Suprapubic skin (tissue), 4 donors: ENCODE measurements at regions not wholly inside any gene's neighbourhood (a gene's known extent, or its start where the extent isn't known, plus 50 kb on each side); places are given as distances from the start of the nearest gene placed in this dataset.

Experiments used
- DNase-seq, 2 donors: peaks; one replicate each; pipeline ENCODE4 v3.0.0-alpha.2; 2019; ENCODE audit warnings: low spot score in 2 of 2
- H3K27ac ChIP-seq: fragments of 200-600 bp; sonication (generic); one replicate; pipeline ENCODE4 v1.5.1; 2019
- H3K27me3 ChIP-seq: fragments of 200-600 bp; sonication (generic); one replicate; pipeline ENCODE4 v1.5.1; 2019
- H3K36me3 ChIP-seq: fragments of 200-600 bp; sonication (generic); one replicate; pipeline ENCODE4 v1.5.1; 2019
- H3K4me1 ChIP-seq: fragments of 200-600 bp; sonication (generic); one replicate; pipeline ENCODE4 v1.5.1; 2019
- H3K4me3 ChIP-seq: fragments of 200-600 bp; sonication (generic); one replicate; pipeline ENCODE4 v1.5.1; 2019; ENCODE audit warnings: mild to moderate bottlenecking
- H3K9me3 ChIP-seq: fragments of 200-600 bp; sonication (generic); one replicate; pipeline ENCODE4 v1.5.1; 2019
- CTCF ChIP-seq, 2 donors: fragments of 200-600 bp in 1 of 2; fragments of 450-650 bp in 1 of 2; sonication (generic) in 1 of 2; IDR thresholded peaks; one replicate each; pipeline ENCODE4 v1.5.1; 2016 to 2019; ENCODE audit warnings: antibody characterized with exemption in 2 of 2, mild to moderate bottlenecking in 1 of 2, moderate library complexity in 1 of 2
- EP300 ChIP-seq: sonication (generic); formaldehyde crosslinking; IDR thresholded peaks from one replicate; pipeline ENCODE4 v1.6.1; 2017; ENCODE audit warnings: antibody characterized with exemption
- POLR2A ChIP-seq, 2 donors: fragments of 450-650 bp; IDR thresholded peaks; one replicate each; pipeline ENCODE4 v1.6.1; 2017; ENCODE audit warnings: antibody characterized with exemption in 2 of 2, mild to moderate bottlenecking in 2 of 2, moderate library complexity in 2 of 2
- POLR2AphosphoS5 ChIP-seq, 3 donors: sonication (generic); formaldehyde crosslinking; IDR thresholded peaks; one replicate each; pipeline ENCODE4 v1.6.1; 2017; ENCODE audit warnings: antibody characterized with exemption in 3 of 3
- WGBS: methylation state at CpG from one replicate; pipeline ENCODE4 v1.1.5; 2018; 5-methylcytosine and 5-hydroxymethylcytosine counted together

GRCh38 chr16:63690267-63690666 is 1431.6 kb downstream of the CDH11 start:
- H3K4me3 ChIP-seq: no peak overlapping the region
- no peak overlapping the region for H3K27ac ChIP-seq
- no peaks in the 10 kb centered on the region for H3K9me3 ChIP-seq
- H3K36me3 ChIP-seq: no peaks in the 10 kb centered on the region
- TF ChIP-seq POLR2A (IDR thresholded peaks at IDR 0.05): no peak
- 88% methylated on average over 7 of the region's 7 CpGs for WGBS
- no peaks in the 10 kb centered on the region for H3K27me3 ChIP-seq
- H3K4me1 ChIP-seq: no peaks in the 10 kb centered on the region
- DNase-seq: no peak

- H3K27ac ChIP-seq: no peak overlapping the region
- no peaks in the 10 kb centered on the region for H3K9me3 ChIP-seq
- no peaks in the 10 kb centered on the region for H3K36me3 ChIP-seq
- H3K27me3 ChIP-seq: no peaks in the 10 kb centered on the region
- H3K4me1 ChIP-seq: no peaks in the 10 kb centered on the region
- DNase-seq: no peak
- WGBS: 74% methylated on average over 4 of the region's 4 CpGs
- TF ChIP-seq POLR2A (IDR thresholded peaks at IDR 0.05) (no peak), POLR2AphosphoS5 (IDR thresholded peaks at IDR 0.05) (no peak), EP300 (no peak)
- no peak overlapping the region for H3K4me3 ChIP-seq
Observed at GRCh38 chr16:63689068-63689467, 1432.8 kb downstream of the CDH11 start.

GRCh38 chr16:63684149-63685101 is 1437.4 kb downstream of the CDH11 start:
- no peak overlapping the region for H3K27ac ChIP-seq
- no peak for DNase-seq
- H3K36me3 ChIP-seq: no peaks in the 10 kb centered on the region
- no peaks in the 10 kb centered on the region for H3K27me3 ChIP-seq
- H3K4me3 ChIP-seq: no peak overlapping the region
- TF ChIP-seq CTCF (IDR thresholded peaks at IDR 0.05): no peak
- no peak for TF ChIP-seq POLR2AphosphoS5 (IDR thresholded peaks at IDR 0.05)
- TF ChIP-seq EP300: no peak
- 87% methylated on average over 8 of the region's 8 CpGs for WGBS
- no peaks in the 10 kb centered on the region for H3K9me3 ChIP-seq
- no peaks in the 10 kb centered on the region for H3K4me1 ChIP-seq

- no peak overlapping the region for H3K27ac ChIP-seq
- TF ChIP-seq POLR2AphosphoS5 (IDR thresholded peaks at IDR 0.05): no peak
- no peak for TF ChIP-seq CTCF (IDR thresholded peaks at IDR 0.05)
- TF ChIP-seq EP300: no peak
- WGBS: 64% methylated on average over 3 of the region's 3 CpGs
Observed at GRCh38 chr16:63682844-63683243, 1439.0 kb downstream of the CDH11 start.

GRCh38 chr16:63672493-63672892 is 1449.4 kb downstream of the CDH11 start:
- no peak for DNase-seq
- H3K27ac ChIP-seq: no peak overlapping the region
- no peaks in the 10 kb centered on the region for H3K36me3 ChIP-seq
- H3K27me3 ChIP-seq: no peaks in the 10 kb centered on the region
- WGBS: 76% methylated on average over 2 of the region's 2 CpGs
- H3K4me1 ChIP-seq: no peaks in the 10 kb centered on the region
- no peak overlapping the region for H3K4me3 ChIP-seq
- TF ChIP-seq POLR2A (IDR thresholded peaks at IDR 0.05) (no peak), EP300 (no peak), POLR2AphosphoS5 (IDR thresholded peaks at IDR 0.05) (no peak), CTCF (IDR thresholded peaks at IDR 0.05) (no peak)
- H3K9me3 ChIP-seq: no peaks in the 10 kb centered on the region

More at GRCh38 chr16:63682844-63683243, 1439.0 kb downstream of the CDH11 start:
- H3K27me3 ChIP-seq: no peaks in the 10 kb centered on the region
- no peak for DNase-seq
- no peaks in the 10 kb centered on the region for H3K36me3 ChIP-seq
- H3K4me1 ChIP-seq: no peaks in the 10 kb centered on the region
- no peaks in the 10 kb centered on the region for H3K9me3 ChIP-seq
- H3K4me3 ChIP-seq: no peak overlapping the region

- no peaks in the 10 kb centered on the region for H3K27me3 ChIP-seq
- DNase-seq: no peak
- H3K4me1 ChIP-seq: no peaks in the 10 kb centered on the region
- no peaks in the 10 kb centered on the region for H3K9me3 ChIP-seq
- H3K4me3 ChIP-seq: no peak overlapping the region
- WGBS: 83% methylated on average over 1 of the region's 1 CpG
- H3K36me3 ChIP-seq: no peaks in the 10 kb centered on the region
- TF ChIP-seq EP300 (no peak), CTCF (IDR thresholded peaks at IDR 0.05) (no peak), POLR2A (IDR thresholded peaks at IDR 0.05) (no peak), POLR2AphosphoS5 (IDR thresholded peaks at IDR 0.05) (no peak)
- H3K27ac ChIP-seq: no peak overlapping the region
Observed at GRCh38 chr16:63663155-63663554, 1458.7 kb downstream of the CDH11 start.
